Activated CD4-positive, alpha-beta T cell treated with anti-CD3 and anti-CD28 coated beads for 48 hours (primary cell): ENCODE measurements at regions not wholly inside any gene's neighbourhood (a gene's known extent, or its start where the extent isn't known, plus 50 kb on each side); places are given as distances from the start of the nearest gene placed in this dataset.

Experiments used
- DNase-seq: peaks from one replicate; pipeline ENCODE4 v3.0.0-alpha.2; 2020

- DNase-seq, result no peak
Measured at GRCh38 chr10:33448421-33449140, 114.1 kb upstream of the NRP1 start.

- DNase-seq, result no peak
Measured at GRCh38 chr10:33441561-33441960, 107.1 kb upstream of the NRP1 start.

GRCh38 chr10:33434933-33435332 lies 100.5 kb upstream of the NRP1 start:
- no peak for DNase-seq

GRCh38 chr10:33428682-33429081 lies 94.2 kb upstream of the NRP1 start:
- no peak for DNase-seq

GRCh38 chr10:33423154-33423529 lies 88.7 kb upstream of the NRP1 start:
- no peak for DNase-seq

- DNase-seq, result no peak
Measured at GRCh38 chr10:33422471-33423153, 88.1 kb upstream of the NRP1 start.

- no peak for DNase-seq
Measured at GRCh38 chr10:33421789-33422462, 87.5 kb upstream of the NRP1 start.

- no peak for DNase-seq
Measured at GRCh38 chr10:33419311-33419710, 84.8 kb upstream of the NRP1 start.

- no peak for DNase-seq
Measured at GRCh38 chr10:33418301-33418700, 83.8 kb upstream of the NRP1 start.

- no peak for DNase-seq
Measured at GRCh38 chr10:33416691-33417090, 82.2 kb upstream of the NRP1 start.

GRCh38 chr10:33416209-33416608 lies 81.7 kb upstream of the NRP1 start:
- no peak for DNase-seq

- no peak for DNase-seq
Measured at GRCh38 chr10:33414841-33415240, 80.4 kb upstream of the NRP1 start.

GRCh38 chr10:33412653-33413361 lies 78.3 kb upstream of the NRP1 start:
- DNase-seq, result peak; percentile 38

GRCh38 chr10:33412241-33412640 lies 77.8 kb upstream of the NRP1 start:
- no peak for DNase-seq

GRCh38 chr10:33410860-33411234 lies 76.4 kb upstream of the NRP1 start:
- no peak for DNase-seq

- DNase-seq, result no peak
Measured at GRCh38 chr10:33410096-33410859, 75.8 kb upstream of the NRP1 start.

- DNase-seq, result no peak
Measured at GRCh38 chr10:33406596-33406995, 72.1 kb upstream of the NRP1 start.

GRCh38 chr10:33402220-33403073 lies 68.0 kb upstream of the NRP1 start:
- DNase-seq, result no peak

- no peak for DNase-seq
Measured at GRCh38 chr10:33401300-33401699, 66.8 kb upstream of the NRP1 start.

- no peak for DNase-seq
Measured at GRCh38 chr10:33398796-33399195, 64.3 kb upstream of the NRP1 start.

GRCh38 chr10:33396938-33397337 lies 62.5 kb upstream of the NRP1 start:
- no peak for DNase-seq

GRCh38 chr10:33396279-33396678 lies 61.8 kb upstream of the NRP1 start:
- DNase-seq, result no peak
